KMS-11 (cell line): ENCODE measurements at regions not wholly inside any gene's neighbourhood (a gene's known extent, or its start where the extent isn't known, plus 50 kb on each side); places are given as distances from the start of the nearest gene placed in this dataset.

Source experiments
- H2AFZ ChIP-seq: fragments of 200-600 bp; sonication (generic); 2 replicates; pipeline ENCODE4 v1.6.1; 2016; ENCODE audit warnings: antibody characterized with exemption, mixed run types, low read depth
- H3K27ac ChIP-seq: fragments of 200-600 bp; sonication (generic); 2 replicates; pipeline ENCODE4 v1.6.1; 2016; ENCODE audit warnings: mild to moderate bottlenecking, mixed run types
- H3K27me3 ChIP-seq: fragments of 200-600 bp; sonication (generic); 2 replicates; pipeline ENCODE4 v1.6.1; 2017; ENCODE audit warnings: mild to moderate bottlenecking, low read depth, mixed run types, moderate library complexity; ENCODE audit not compliant: insufficient read depth
- H3K36me3 ChIP-seq: fragments of 200-600 bp; sonication (generic); 2 replicates; pipeline ENCODE4 v1.6.1; 2017; ENCODE audit warnings: mild to moderate bottlenecking, mixed run types; ENCODE audit not compliant: insufficient read depth
- H3K4me1 ChIP-seq: fragments of 200-600 bp; sonication (generic); 2 replicates; pipeline ENCODE4 v1.6.1; 2016; ENCODE audit warnings: mild to moderate bottlenecking, low read depth, mixed run types; ENCODE audit not compliant: poor library complexity, severe bottlenecking
- H3K4me2 ChIP-seq: fragments of 200-600 bp; sonication (generic); 2 replicates; pipeline ENCODE4 v1.7.0; 2016; ENCODE audit warnings: mild to moderate bottlenecking, mixed run types
- H3K4me3 ChIP-seq: fragments of 200-600 bp; sonication (generic); IDR thresholded peaks from 2 replicates; pipeline ENCODE4 v1.6.1; 2017; ENCODE audit warnings: low read depth, low read length, mixed read lengths; ENCODE audit not compliant: insufficient read depth
- H3K79me2 ChIP-seq: fragments of 200-600 bp; sonication (generic); 2 replicates; pipeline ENCODE4 v1.6.1; 2016; ENCODE audit warnings: low read depth, mixed run types; ENCODE audit not compliant: insufficient read depth
- H3K9ac ChIP-seq: fragments of 200-600 bp; sonication (generic); 2 replicates; pipeline ENCODE4 v1.6.1; 2016; ENCODE audit warnings: mild to moderate bottlenecking, mixed run types
- H4K20me1 ChIP-seq: fragments of 200-600 bp; sonication (generic); 2 replicates; pipeline ENCODE4 v1.6.1; 2016; ENCODE audit warnings: mild to moderate bottlenecking, mixed run types; ENCODE audit not compliant: insufficient read depth
- CTCF ChIP-seq: fragments of 200-600 bp; sonication (generic); conservative IDR thresholded peaks from 2 replicates; pipeline ENCODE4 v1.6.1; 2017; ENCODE audit warnings: low read depth, mild to moderate bottlenecking, antibody characterized with exemption, low read length, moderate library complexity, mixed read lengths

- Histone ChIP-seq H3K36me3 (no peaks in the 10 kb centered on the region), H3K4me2 (no peak overlapping the region), H3K27me3 (no peaks in the 10 kb centered on the region), H3K9ac (no peak overlapping the region), H3K4me1 (peaks cover 56% of the 10 kb centered on the region), H3K4me3 (no peak overlapping the region), H4K20me1 (no peaks in the 10 kb centered on the region), H3K27ac (no peak overlapping the region), H3K79me2 (no peaks in the 10 kb centered on the region), H2AFZ (no peak overlapping the region)
- no peak for TF ChIP-seq CTCF
Observed at GRCh38 chr9:104984121-104984520, 56.2 kb upstream of the ABCA1 start.

- Histone ChIP-seq H3K79me2 (no peaks in the 10 kb centered on the region), H3K4me2 (0 out of 2 replicates have a peak overlapping the region, but pooled peaks have one; percentile 11), H3K4me1 (peaks cover 60% of the 10 kb centered on the region), H4K20me1 (no peaks in the 10 kb centered on the region), H3K9ac (no peak overlapping the region), H3K36me3 (no peaks in the 10 kb centered on the region), H2AFZ (no peak overlapping the region), H3K27me3 (no peaks in the 10 kb centered on the region), H3K4me3 (no peak overlapping the region), H3K27ac (no peak overlapping the region)
- TF ChIP-seq CTCF, result no peak
Observed at GRCh38 chr9:104984542-104984941, 56.6 kb upstream of the ABCA1 start.

- H3K4me3 ChIP-seq, result no peak overlapping the region
- no peak for TF ChIP-seq CTCF
- no peak overlapping the region for H3K27ac ChIP-seq
- H2AFZ ChIP-seq, result no peak overlapping the region
- H3K79me2 ChIP-seq, result no peaks in the 10 kb centered on the region
- H3K36me3 ChIP-seq, result no peaks in the 10 kb centered on the region
- no peaks in the 10 kb centered on the region for H4K20me1 ChIP-seq
- H3K4me2 ChIP-seq, result peak overlapping the region; percentile 11; the same call in 1 of the 2 replicates
- H3K27me3 ChIP-seq, result no peaks in the 10 kb centered on the region
- no peak overlapping the region for H3K9ac ChIP-seq
- peaks cover 65% of the 10 kb centered on the region for H3K4me1 ChIP-seq
Observed at GRCh38 chr9:104984948-104985347, 57.0 kb upstream of the ABCA1 start.

- no peak for TF ChIP-seq CTCF
Observed at GRCh38 chr9:104986096-104986495, 58.1 kb upstream of the ABCA1 start.

More at GRCh38 chr9:104986096-104986495, 58.1 kb upstream of the ABCA1 start:
- Histone ChIP-seq H3K9ac (no peak overlapping the region), H3K27me3 (no peaks in the 10 kb centered on the region), H2AFZ (no peak overlapping the region), H3K79me2 (no peaks in the 10 kb centered on the region), H3K4me3 (no peak overlapping the region), H3K4me2 (no peak overlapping the region), H3K4me1 (peaks cover 73% of the 10 kb centered on the region), H3K27ac (no peak overlapping the region), H4K20me1 (no peaks in the 10 kb centered on the region), H3K36me3 (no peaks in the 10 kb centered on the region)
